B cell (primary cell): ENCODE measurements at regions not wholly inside any gene's neighbourhood (a gene's known extent, or its start where the extent isn't known, plus 50 kb on each side); places are given as distances from the start of the nearest gene placed in this dataset.

Source experiments
- ATAC-seq: fragments of 200-7000 bp; cut with Tn5 transposase; one replicate; pipeline ENCODE4 v1.10.0; 2021; ENCODE audit warnings: low read depth, mild to moderate bottlenecking, moderate number of reproducible peaks, moderate library complexity
- CTCF ChIA-PET: fragments of 350-600 bp; sonication (Branson Sonifier 250); formaldehyde crosslinking; loops from one replicate; lab custom pipeline; 2021; ENCODE audit warnings: antibody characterized with exemption, inconsistent platforms; lab: Charles Lee
- POLR2A ChIA-PET: fragments of 350-600 bp; sonication (Branson Sonifier 250); formaldehyde crosslinking; loops from one replicate; lab custom pipeline; 2021; ENCODE audit warnings: antibody characterized with exemption; lab: Charles Lee
- DNase-seq: peaks from one replicate; pipeline ENCODE4 v3.0.0; 2013
- H2AFZ ChIP-seq: 2 replicates; pipeline ENCODE4 v1.6.1; 2012; ENCODE audit warnings: mild to moderate bottlenecking, low read depth, low read length; ENCODE audit not compliant: insufficient read depth, poor library complexity, severe bottlenecking
- H3K27ac ChIP-seq, 2 donors: 1 replicate in 1 of 2; 2 replicates in 1 of 2; pipeline ENCODE4 v1.5.1; 2012 to 2013; ENCODE audit warnings: low read length in 2 of 2, mild to moderate bottlenecking in 2 of 2, moderate library complexity in 1 of 2
- H3K27me3 ChIP-seq, 4 experiments: fragments of 200-600 bp in 1 of 4; sonication (generic) in 1 of 4; replicated peaks in 1 of 4; 1 replicate in 2 of 4; 2 replicates in 2 of 4; pipeline versions ENCODE4 v1.6.1 to v1.7.0; 2013 to 2016; ENCODE audit warnings: low read length in 3 of 4, mild to moderate bottlenecking in 2 of 4, mixed read lengths in 1 of 4, moderate library complexity in 1 of 4; ENCODE audit not compliant: insufficient read depth in 4 of 4, control insufficient read depth in 3 of 4; ENCODE audit errors: control extremely low read depth in 1 of 4
- H3K36me3 ChIP-seq, 2 experiments: replicated peaks in 1 of 2; 1 replicate in 1 of 2; 2 replicates in 1 of 2; pipeline versions ENCODE4 v1.6.1 to v1.7.1; 2013; ENCODE audit warnings: low read length in 1 of 2; ENCODE audit not compliant: insufficient read depth in 2 of 2, control insufficient read depth in 1 of 2; ENCODE audit errors: control extremely low read depth in 1 of 2, extremely low read depth in 1 of 2
- H3K4me1 ChIP-seq, 2 donors: fragments of 200-600 bp in 1 of 2; sonication (generic) in 1 of 2; 1 replicate in 1 of 2; 2 replicates in 1 of 2; pipeline versions ENCODE4 v1.5.1 to v1.6.1; 2013 to 2017; ENCODE audit warnings: low read length in 2 of 2; ENCODE audit not compliant: control insufficient read depth in 2 of 2, insufficient read depth in 2 of 2
- H3K4me2 ChIP-seq: replicated peaks from 2 replicates; pipeline ENCODE3; 2012; ENCODE audit warnings: mild to moderate bottlenecking, low read depth, low read length; ENCODE audit not compliant: poor library complexity, severe bottlenecking
- H3K4me3 ChIP-seq, 5 experiments: fragments of 200-600 bp in 1 of 5; sonication (generic) in 1 of 5; 1 replicate in 3 of 5; 2 replicates in 2 of 5; pipeline versions ENCODE4 v1.5.1 to v1.7.0; 2011 to 2016; ENCODE audit warnings: low read length in 4 of 5, mild to moderate bottlenecking in 4 of 5, low read depth in 2 of 5, control low read depth in 1 of 5, moderate library complexity in 1 of 5; ENCODE audit not compliant: insufficient read depth in 1 of 5; ENCODE audit errors: control extremely low read depth in 1 of 5, extremely low read depth in 1 of 5
- H3K79me2 ChIP-seq: fragments of 200-600 bp; sonication (generic); one replicate; pipeline ENCODE4 v1.6.0; 2016; ENCODE audit warnings: low read length; ENCODE audit not compliant: control insufficient read depth, insufficient read depth
- H3K9ac ChIP-seq: fragments of 200-600 bp; sonication (generic); 2 replicates; pipeline ENCODE4 v1.6.1; 2017; ENCODE audit warnings: mild to moderate bottlenecking, low read length, moderate library complexity
- H3K9me3 ChIP-seq, 3 donors: one replicate each; pipeline versions ENCODE4 v1.6.1 to v1.7.1; 2013; ENCODE audit warnings: low read length in 2 of 3; ENCODE audit not compliant: control insufficient read depth in 2 of 3, insufficient read depth in 1 of 3; ENCODE audit errors: control extremely low read depth in 1 of 3
- H4K20me1 ChIP-seq: 2 replicates; pipeline ENCODE4 v1.6.0; 2012; ENCODE audit warnings: mild to moderate bottlenecking, low read length; ENCODE audit not compliant: insufficient read depth, control insufficient read depth, poor library complexity, severe bottlenecking
- H3K27ac Mint-ChIP-seq: one replicate; pipeline ENCODE4 v1.8.0; 2021; ENCODE audit warnings: mixed read lengths
- H3K27me3 Mint-ChIP-seq: one replicate; pipeline ENCODE4 v1.8.0; 2021; ENCODE audit warnings: mixed read lengths
- H3K4me1 Mint-ChIP-seq: one replicate; pipeline ENCODE4 v1.8.0; 2021; ENCODE audit warnings: mixed read lengths
- H3K4me3 Mint-ChIP-seq: one replicate; pipeline ENCODE4 v1.8.0; 2021; ENCODE audit warnings: mixed read lengths
- H3K9me3 Mint-ChIP-seq: one replicate; pipeline ENCODE4 v1.8.0; 2022; ENCODE audit warnings: mixed read lengths; ENCODE audit not compliant: insufficient read depth
- CTCF ChIP-seq: fragments of 200-600 bp; IDR thresholded peaks from one replicate; pipeline ENCODE4 v1.8.0; 2022; ENCODE audit warnings: antibody characterized with exemption, mild to moderate bottlenecking
- EZH2 ChIP-seq: IDR thresholded peaks from 2 replicates; pipeline ENCODE4 v1.6.1; 2012; ENCODE audit warnings: borderline replicate concordance, low read depth, mild to moderate bottlenecking, moderate library complexity, low read length; ENCODE audit not compliant: insufficient read depth, poor library complexity, severe bottlenecking
- WGBS: methylation state at CpG from one replicate; pipeline ENCODE4 v1.1.5; 2013; ENCODE audit warnings: missing lambda C conversion rate; ENCODE audit not compliant: insufficient coverage; 5-methylcytosine and 5-hydroxymethylcytosine counted together
- intact Hi-C: fragments of 100-400 bp; cut with micrococcal nuclease; formaldehyde crosslinking; loops from one replicate; pipeline ENCODE4 v1.10.0; 2022

- H3K36me3 ChIP-seq, result no peaks in the 10 kb centered on the region
- WGBS, result no CpG with 5 or more reads among the region's 1 CpG
- no peak overlapping the region for H3K4me3 ChIP-seq
- intact Hi-C loops, result no loop called here
- H3K9me3 ChIP-seq, result no peaks in the 10 kb centered on the region
- H3K27me3 Mint-ChIP-seq, result no peaks in the 10 kb centered on the region
- no peak overlapping the region for H3K9ac ChIP-seq
- H3K4me3 Mint-ChIP-seq, result no peak overlapping the region
- POLR2A ChIA-PET, result no interaction called here
- CTCF ChIA-PET, result no interaction called here
- H3K79me2 ChIP-seq, result no peaks in the 10 kb centered on the region
- no peaks in the 10 kb centered on the region for H3K27me3 ChIP-seq
- H3K4me1 Mint-ChIP-seq, result no peaks in the 10 kb centered on the region
- H3K27ac ChIP-seq, result no peak overlapping the region
- H3K9me3 Mint-ChIP-seq, result peaks cover 4% of the 10 kb centered on the region
- H2AFZ ChIP-seq, result no peak overlapping the region
- DNase-seq (no peak), ATAC-seq (no peak)
- no peak for TF ChIP-seq CTCF
- TF ChIP-seq EZH2, result no peak
- H3K27ac Mint-ChIP-seq, result no peak overlapping the region
- no peak overlapping the region for H3K4me2 ChIP-seq
- no peaks in the 10 kb centered on the region for H4K20me1 ChIP-seq
- H3K4me1 ChIP-seq, result no peaks in the 10 kb centered on the region
Measured at GRCh38 chr9:116020146-116020545, 133.4 kb upstream of the PAPPA start.

DNA sequence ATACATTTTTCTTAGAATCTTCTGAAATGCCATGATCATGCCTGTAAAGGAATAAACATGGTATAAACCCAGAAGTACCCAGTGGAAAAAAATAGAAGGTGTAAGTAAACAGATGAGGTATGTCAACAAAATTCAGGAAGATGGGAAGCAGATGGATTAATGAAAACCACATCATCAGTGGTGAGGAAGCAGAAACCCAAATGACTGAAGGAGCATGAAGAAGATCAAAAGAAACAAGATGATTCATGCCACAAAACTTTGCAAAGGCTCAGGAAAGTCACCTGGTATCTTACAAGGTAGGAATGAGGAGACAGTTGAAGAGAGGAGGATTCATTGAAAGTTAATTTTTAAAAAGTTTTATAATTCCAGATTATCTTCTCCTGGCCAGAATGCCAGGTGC lies 132.8 kb upstream of the PAPPA start:
- DNase-seq, result no peak
- no peak for ATAC-seq
- Histone ChIP-seq H3K9me3 (no peaks in the 10 kb centered on the region), H3K36me3 (no peaks in the 10 kb centered on the region), H3K9ac (no peak overlapping the region), H3K79me2 (no peaks in the 10 kb centered on the region), H3K4me2 (no peak overlapping the region), H3K4me1 (no peaks in the 10 kb centered on the region), H3K27me3 (no peaks in the 10 kb centered on the region), H3K4me3 (no peak overlapping the region), H2AFZ (no peak overlapping the region), H4K20me1 (no peaks in the 10 kb centered on the region), H3K27ac (no peak overlapping the region)
- Mint-ChIP-seq H3K27me3 (no peaks in the 10 kb centered on the region), H3K9me3 (peaks cover 4% of the 10 kb centered on the region), H3K4me3 (no peak overlapping the region), H3K4me1 (no peaks in the 10 kb centered on the region), H3K27ac (no peak overlapping the region)
- CTCF ChIA-PET, result no interaction called here
- no peak for TF ChIP-seq EZH2
- TF ChIP-seq CTCF, result no peak
- intact Hi-C loops, result no loop called here
- POLR2A ChIA-PET, result no interaction called here
